ENCODE measurements at regions not wholly inside any gene's neighbourhood (a gene's known extent, or its start where the extent isn't known, plus 50 kb on each side); places are given as distances from the start of the nearest gene placed in this dataset.

- TF ChIP-seq CTCF (IDR thresholded peaks at IDR 0.05), result no peak
- Mint-ChIP-seq H3K27ac (no peak overlapping the region), H3K27me3 (peaks cover 7% of the 10 kb centered on the region), H3K4me3 (no peak overlapping the region), H3K36me3 (ENCODE audit: low read depth) (no peaks in the 10 kb centered on the region), H3K9me3 (no peaks in the 10 kb centered on the region), H3K4me1 (ENCODE audit: low read depth) (no peaks in the 10 kb centered on the region)
- intact Hi-C loops (cut with micrococcal nuclease), result no loop called here
- POLR2A ChIA-PET, result no interaction called here
- CTCF ChIA-PET, result interaction anchor here (0.6 kb wide), 1 partner anchor 1446 kb away, joined by 3 read pairs; no protein-coding TSS in a partner anchor
- no peak for ATAC-seq
- no peak for DNase-seq
Measured at GRCh38 chr4:127538016-127538415, 94.7 kb upstream of the INTU start.

GRCh38 chr4:127540497-127541025 lies 92.2 kb upstream of the INTU start:
- CTCF ChIA-PET, result no interaction called here
- no peak overlapping the region for H3K27ac Mint-ChIP-seq
- intact Hi-C loops (cut with micrococcal nuclease), result no loop called here
- H3K36me3 Mint-ChIP-seq (ENCODE audit: low read depth), result no peaks in the 10 kb centered on the region
- TF ChIP-seq CTCF (IDR thresholded peaks at IDR 0.05), result no peak
- POLR2A ChIA-PET, result no interaction called here
- H3K27me3 Mint-ChIP-seq, result peaks cover 5% of the 10 kb centered on the region
- DNase-seq (no peak), ATAC-seq (no peak)
- no peak overlapping the region for H3K4me3 Mint-ChIP-seq
- H3K4me1 Mint-ChIP-seq (ENCODE audit: low read depth), result no peaks in the 10 kb centered on the region
- H3K9me3 Mint-ChIP-seq, result no peaks in the 10 kb centered on the region

GRCh38 chr4:127545271-127545670 lies 87.5 kb upstream of the INTU start:
- no peak overlapping the region for H3K4me3 Mint-ChIP-seq
- no peaks in the 10 kb centered on the region for H3K4me1 Mint-ChIP-seq (ENCODE audit: low read depth)
- H3K36me3 Mint-ChIP-seq (ENCODE audit: low read depth), result no peaks in the 10 kb centered on the region
- TF ChIP-seq CTCF (IDR thresholded peaks at IDR 0.05), result no peak
- DNase-seq (no peak), ATAC-seq (no peak)
- intact Hi-C loops (cut with micrococcal nuclease), result no loop called here
- no peaks in the 10 kb centered on the region for H3K27me3 Mint-ChIP-seq
- ChIA-PET POLR2A (no interaction called here), CTCF (no interaction called here)
- no peak overlapping the region for H3K27ac Mint-ChIP-seq
- no peaks in the 10 kb centered on the region for H3K9me3 Mint-ChIP-seq

- Mint-ChIP-seq H3K4me1 (ENCODE audit: low read depth) (no peaks in the 10 kb centered on the region), H3K27me3 (no peaks in the 10 kb centered on the region), H3K4me3 (no peak overlapping the region), H3K36me3 (ENCODE audit: low read depth) (no peaks in the 10 kb centered on the region), H3K9me3 (no peaks in the 10 kb centered on the region), H3K27ac (no peak overlapping the region)
- ATAC-seq (no peak), DNase-seq (no peak)
- TF ChIP-seq CTCF (IDR thresholded peaks at IDR 0.05), result no peak
- CTCF ChIA-PET, result no interaction called here
- POLR2A ChIA-PET, result no interaction called here
- intact Hi-C loops (cut with micrococcal nuclease), result no loop called here
Measured at GRCh38 chr4:127548990-127549925, 83.5 kb upstream of the INTU start.

GRCh38 chr4:127555106-127555505 lies 77.7 kb upstream of the INTU start:
- intact Hi-C loops (cut with micrococcal nuclease), result no loop called here
- ATAC-seq (no peak), DNase-seq (no peak)
- CTCF ChIA-PET, result no interaction called here
- Mint-ChIP-seq H3K4me3 (no peak overlapping the region), H3K9me3 (no peaks in the 10 kb centered on the region), H3K27me3 (no peaks in the 10 kb centered on the region), H3K36me3 (ENCODE audit: low read depth) (no peaks in the 10 kb centered on the region), H3K27ac (no peak overlapping the region), H3K4me1 (ENCODE audit: low read depth) (no peaks in the 10 kb centered on the region)
- POLR2A ChIA-PET, result no interaction called here
- TF ChIP-seq CTCF (IDR thresholded peaks at IDR 0.05), result no peak
